ENCODE measurements at regions not wholly inside any gene's neighbourhood (a gene's known extent, or its start where the extent isn't known, plus 50 kb on each side); places are given as distances from the start of the nearest gene placed in this dataset.

- no peak overlapping the region for H3K4me3 ChIP-seq (ENCODE audit: low read depth, low read length)
- no peaks in the 10 kb centered on the region for H3K9me3 ChIP-seq (ENCODE audit: control insufficient read depth, insufficient read depth, low read length)
- no peaks in the 10 kb centered on the region for H3K27me3 ChIP-seq (ENCODE audit: control insufficient read depth, insufficient read depth, low read length)
- H3K36me3 ChIP-seq (ENCODE audit: control insufficient read depth, insufficient read depth, low read length), result no peaks in the 10 kb centered on the region
- no peak overlapping the region for H3K9ac ChIP-seq (ENCODE audit: low read depth, low read length)
- H3K4me1 ChIP-seq (ENCODE audit: control insufficient read depth, insufficient read depth, low read length), result no peaks in the 10 kb centered on the region
These were observed 379.1 kb downstream of the SEC23A start for GRCh38 chr14:38723959-38724358.

GRCh38 chr14:38723277-38723676 is 379.8 kb downstream of the SEC23A start:
- Histone ChIP-seq H3K27me3 (ENCODE audit: control insufficient read depth, insufficient read depth, low read length) (no peaks in the 10 kb centered on the region), H3K9me3 (ENCODE audit: control insufficient read depth, insufficient read depth, low read length) (no peaks in the 10 kb centered on the region), H3K9ac (ENCODE audit: low read depth, low read length) (no peak overlapping the region), H3K36me3 (ENCODE audit: control insufficient read depth, insufficient read depth, low read length) (no peaks in the 10 kb centered on the region), H3K4me1 (ENCODE audit: control insufficient read depth, insufficient read depth, low read length) (no peaks in the 10 kb centered on the region), H3K4me3 (ENCODE audit: low read depth, low read length) (no peak overlapping the region)

- H3K4me3 ChIP-seq (ENCODE audit: low read depth, low read length), result no peak overlapping the region
- no peaks in the 10 kb centered on the region for H3K9me3 ChIP-seq (ENCODE audit: control insufficient read depth, insufficient read depth, low read length)
- H3K36me3 ChIP-seq (ENCODE audit: control insufficient read depth, insufficient read depth, low read length), result no peaks in the 10 kb centered on the region
- H3K4me1 ChIP-seq (ENCODE audit: control insufficient read depth, insufficient read depth, low read length), result no peaks in the 10 kb centered on the region
- H3K27me3 ChIP-seq (ENCODE audit: control insufficient read depth, insufficient read depth, low read length), result no peaks in the 10 kb centered on the region
- H3K9ac ChIP-seq (ENCODE audit: low read depth, low read length), result no peak overlapping the region
These were observed 381.1 kb downstream of the SEC23A start for GRCh38 chr14:38721822-38722431.

- no peak overlapping the region for H3K9ac ChIP-seq (ENCODE audit: low read depth, low read length)
- no peaks in the 10 kb centered on the region for H3K27me3 ChIP-seq (ENCODE audit: control insufficient read depth, insufficient read depth, low read length)
- H3K4me3 ChIP-seq (ENCODE audit: low read depth, low read length), result no peak overlapping the region
- H3K9me3 ChIP-seq (ENCODE audit: control insufficient read depth, insufficient read depth, low read length), result no peaks in the 10 kb centered on the region
- no peaks in the 10 kb centered on the region for H3K4me1 ChIP-seq (ENCODE audit: control insufficient read depth, insufficient read depth, low read length)
- no peaks in the 10 kb centered on the region for H3K36me3 ChIP-seq (ENCODE audit: control insufficient read depth, insufficient read depth, low read length)
These were observed 384.5 kb downstream of the SEC23A start for GRCh38 chr14:38718519-38718918.

GRCh38 chr14:38716926-38717325 is 386.1 kb downstream of the SEC23A start:
- Histone ChIP-seq H3K9me3 (ENCODE audit: control insufficient read depth, insufficient read depth, low read length) (no peaks in the 10 kb centered on the region), H3K4me3 (ENCODE audit: low read depth, low read length) (no peak overlapping the region), H3K4me1 (ENCODE audit: control insufficient read depth, insufficient read depth, low read length) (no peaks in the 10 kb centered on the region), H3K36me3 (ENCODE audit: control insufficient read depth, insufficient read depth, low read length) (no peaks in the 10 kb centered on the region), H3K9ac (ENCODE audit: low read depth, low read length) (no peak overlapping the region), H3K27me3 (ENCODE audit: control insufficient read depth, insufficient read depth, low read length) (no peaks in the 10 kb centered on the region)

GRCh38 chr14:38710881-38711280 is 392.2 kb downstream of the SEC23A start:
- Histone ChIP-seq H3K36me3 (ENCODE audit: control insufficient read depth, insufficient read depth, low read length) (no peaks in the 10 kb centered on the region), H3K4me1 (ENCODE audit: control insufficient read depth, insufficient read depth, low read length) (no peaks in the 10 kb centered on the region), H3K4me3 (ENCODE audit: low read depth, low read length) (no peak overlapping the region), H3K27me3 (ENCODE audit: control insufficient read depth, insufficient read depth, low read length) (no peaks in the 10 kb centered on the region), H3K9ac (ENCODE audit: low read depth, low read length) (no peak overlapping the region), H3K9me3 (ENCODE audit: control insufficient read depth, insufficient read depth, low read length) (no peaks in the 10 kb centered on the region)

GRCh38 chr14:38710196-38710595 is 392.8 kb downstream of the SEC23A start:
- no peak overlapping the region for H3K9ac ChIP-seq (ENCODE audit: low read depth, low read length)
- H3K4me3 ChIP-seq (ENCODE audit: low read depth, low read length), result no peak overlapping the region
- H3K36me3 ChIP-seq (ENCODE audit: control insufficient read depth, insufficient read depth, low read length), result no peaks in the 10 kb centered on the region
- no peaks in the 10 kb centered on the region for H3K9me3 ChIP-seq (ENCODE audit: control insufficient read depth, insufficient read depth, low read length)
- no peaks in the 10 kb centered on the region for H3K27me3 ChIP-seq (ENCODE audit: control insufficient read depth, insufficient read depth, low read length)
- no peaks in the 10 kb centered on the region for H3K4me1 ChIP-seq (ENCODE audit: control insufficient read depth, insufficient read depth, low read length)

- no peak overlapping the region for H3K4me3 ChIP-seq (ENCODE audit: low read depth, low read length)
- H3K27me3 ChIP-seq (ENCODE audit: control insufficient read depth, insufficient read depth, low read length), result no peaks in the 10 kb centered on the region
- no peaks in the 10 kb centered on the region for H3K9me3 ChIP-seq (ENCODE audit: control insufficient read depth, insufficient read depth, low read length)
- H3K9ac ChIP-seq (ENCODE audit: low read depth, low read length), result no peak overlapping the region
- no peaks in the 10 kb centered on the region for H3K36me3 ChIP-seq (ENCODE audit: control insufficient read depth, insufficient read depth, low read length)
- H3K4me1 ChIP-seq (ENCODE audit: control insufficient read depth, insufficient read depth, low read length), result no peaks in the 10 kb centered on the region
These were observed 397.8 kb downstream of the SEC23A start for GRCh38 chr14:38705220-38705619.

- no peaks in the 10 kb centered on the region for H3K36me3 ChIP-seq (ENCODE audit: control insufficient read depth, insufficient read depth, low read length)
- no peak overlapping the region for H3K9ac ChIP-seq (ENCODE audit: low read depth, low read length)
- H3K27me3 ChIP-seq (ENCODE audit: control insufficient read depth, insufficient read depth, low read length), result no peaks in the 10 kb centered on the region
These were observed 398.8 kb downstream of the SEC23A start for GRCh38 chr14:38704220-38704619.

GRCh38 chr14:38696925-38697324 is 406.1 kb downstream of the SEC23A start:
- no peaks in the 10 kb centered on the region for H3K27me3 ChIP-seq (ENCODE audit: control insufficient read depth, insufficient read depth, low read length)
- no peak overlapping the region for H3K9ac ChIP-seq (ENCODE audit: low read depth, low read length)
- H3K9me3 ChIP-seq (ENCODE audit: control insufficient read depth, insufficient read depth, low read length), result no peaks in the 10 kb centered on the region
- no peaks in the 10 kb centered on the region for H3K36me3 ChIP-seq (ENCODE audit: control insufficient read depth, insufficient read depth, low read length)
- H3K4me3 ChIP-seq (ENCODE audit: low read depth, low read length), result no peak overlapping the region
- no peaks in the 10 kb centered on the region for H3K4me1 ChIP-seq (ENCODE audit: control insufficient read depth, insufficient read depth, low read length)

More at GRCh38 chr14:38704220-38704619, 398.8 kb downstream of the SEC23A start:
- no peak overlapping the region for H3K4me3 ChIP-seq (ENCODE audit: low read depth, low read length)
- no peaks in the 10 kb centered on the region for H3K9me3 ChIP-seq (ENCODE audit: control insufficient read depth, insufficient read depth, low read length)
- H3K4me1 ChIP-seq (ENCODE audit: control insufficient read depth, insufficient read depth, low read length), result no peaks in the 10 kb centered on the region

- no peak overlapping the region for H3K4me3 ChIP-seq (ENCODE audit: low read depth, low read length)
- H3K4me1 ChIP-seq (ENCODE audit: control insufficient read depth, insufficient read depth, low read length), result no peaks in the 10 kb centered on the region
- no peak overlapping the region for H3K9ac ChIP-seq (ENCODE audit: low read depth, low read length)
- no peaks in the 10 kb centered on the region for H3K27me3 ChIP-seq (ENCODE audit: control insufficient read depth, insufficient read depth, low read length)
- H3K36me3 ChIP-seq (ENCODE audit: control insufficient read depth, insufficient read depth, low read length), result no peaks in the 10 kb centered on the region
- no peaks in the 10 kb centered on the region for H3K9me3 ChIP-seq (ENCODE audit: control insufficient read depth, insufficient read depth, low read length)
These were observed 409.6 kb downstream of the SEC23A start for GRCh38 chr14:38693423-38693822.

- Histone ChIP-seq H3K4me1 (ENCODE audit: control insufficient read depth, insufficient read depth, low read length) (no peaks in the 10 kb centered on the region), H3K9ac (ENCODE audit: low read depth, low read length) (no peak overlapping the region), H3K36me3 (ENCODE audit: control insufficient read depth, insufficient read depth, low read length) (no peaks in the 10 kb centered on the region), H3K4me3 (ENCODE audit: low read depth, low read length) (no peak overlapping the region), H3K27me3 (ENCODE audit: control insufficient read depth, insufficient read depth, low read length) (no peaks in the 10 kb centered on the region), H3K9me3 (ENCODE audit: control insufficient read depth, insufficient read depth, low read length) (no peaks in the 10 kb centered on the region)
These were observed 413.1 kb upstream of the CLEC14A start for GRCh38 chr14:38669027-38669426.

Measured in iPS-15b (cell line).